ENCODE measurements at regions not wholly inside any gene's neighbourhood (a gene's known extent, or its start where the extent isn't known, plus 50 kb on each side); places are given as distances from the start of the nearest gene placed in this dataset.

- H3K36me3 ChIP-seq (replicated peaks in 1 of 2; ENCODE audit: control insufficient read depth in 1 of 2, insufficient read depth in 2 of 2, low read length in 2 of 2) = no peaks in the 10 kb centered on the region
- H3K9ac ChIP-seq (ENCODE audit: insufficient read depth, low read length, poor library complexity, severe bottlenecking) = no peak overlapping the region
- H3K27me3 ChIP-seq (ENCODE audit: control insufficient read depth in 2 of 2, insufficient read depth in 2 of 2, low read length in 2 of 2) = no peaks in the 10 kb centered on the region
- Mint-ChIP-seq H3K36me3 (no peaks in the 10 kb centered on the region), H3K27ac (no peak overlapping the region), H3K9me3 (peaks cover 4 to 28% (median 16%) of the 10 kb centered on the region in 7 donors), H3K4me3 (no peak overlapping the region), H3K27me3 (ENCODE audit: low read depth in 3 of 3) (no peaks in the 10 kb centered on the region), H3K4me1 (no peaks in the 10 kb centered on the region)
- H3K4me3 ChIP-seq (replicated peaks in 1 of 3; ENCODE audit: low read depth in 2 of 3, low read length in 3 of 3) = no peak overlapping the region
- H3K79me2 ChIP-seq (ENCODE audit: insufficient read depth, low read length) = no peaks in the 10 kb centered on the region
- peaks cover 7 to 8% of the 10 kb centered on the region in 2 donors for H3K9me3 ChIP-seq (replicated peaks in 1 of 2; ENCODE audit: control insufficient read depth in 1 of 2, insufficient read depth in 1 of 2, low read length in 2 of 2)
- intact Hi-C loops (cut with micrococcal nuclease) = no loop called here
- no peaks in the 10 kb centered on the region for H4K20me1 ChIP-seq (ENCODE audit: insufficient read depth, low read length)
- WGBS (ENCODE audit: insufficient coverage) = 80% methylated on average over 1 of the region's 2 CpGs
- no peak overlapping the region for H3K27ac ChIP-seq (ENCODE audit: low read depth in 1 of 2, low read length in 2 of 2)
- H3K4me1 ChIP-seq (ENCODE audit: control insufficient read depth in 1 of 2, insufficient read depth in 2 of 2, low read length in 2 of 2) = no peaks in the 10 kb centered on the region
- H2AFZ ChIP-seq (ENCODE audit: insufficient read depth, low read depth, low read length, poor library complexity, severe bottlenecking) = no peak overlapping the region
- no peak overlapping the region for H3K4me2 ChIP-seq (replicated peaks; ENCODE audit: extremely low read depth, low read length, poor library complexity, severe bottlenecking)
- no peak for TF ChIP-seq CTCF (IDR thresholded peaks at IDR 0.05)
- DNase-seq = no peak
Measured at GRCh38 chr6:80433673-80434025, 327.2 kb downstream of the BCKDHB start.

- intact Hi-C loops (cut with micrococcal nuclease) = no loop called here
- H4K20me1 ChIP-seq (ENCODE audit: insufficient read depth, low read length) = no peaks in the 10 kb centered on the region
- no peaks in the 10 kb centered on the region for H3K79me2 ChIP-seq (ENCODE audit: insufficient read depth, low read length)
- H3K27me3 ChIP-seq (ENCODE audit: control insufficient read depth in 2 of 2, insufficient read depth in 2 of 2, low read length in 2 of 2) = no peaks in the 10 kb centered on the region
- no peaks in the 10 kb centered on the region for H3K27me3 Mint-ChIP-seq (ENCODE audit: low read depth in 3 of 3)
- no peak for DNase-seq
- no peak overlapping the region for H3K4me2 ChIP-seq (replicated peaks; ENCODE audit: extremely low read depth, low read length, poor library complexity, severe bottlenecking)
- no peak for TF ChIP-seq CTCF (IDR thresholded peaks at IDR 0.05)
- H3K4me3 ChIP-seq (replicated peaks in 1 of 3; ENCODE audit: low read depth in 2 of 3, low read length in 3 of 3) = no peak overlapping the region
- H3K27ac ChIP-seq (ENCODE audit: low read depth in 1 of 2, low read length in 2 of 2) = no peak overlapping the region
- peaks cover 4 to 32% (median 16%) of the 10 kb centered on the region in 7 donors for H3K9me3 Mint-ChIP-seq
- H3K9ac ChIP-seq (ENCODE audit: insufficient read depth, low read length, poor library complexity, severe bottlenecking) = no peak overlapping the region
- no peaks in the 10 kb centered on the region for H3K36me3 Mint-ChIP-seq
- WGBS (ENCODE audit: insufficient coverage) = 88% methylated on average over 5 of the region's 10 CpGs
- H3K4me1 ChIP-seq (ENCODE audit: control insufficient read depth in 1 of 2, insufficient read depth in 2 of 2, low read length in 2 of 2) = no peaks in the 10 kb centered on the region
- no peaks in the 10 kb centered on the region for H3K36me3 ChIP-seq (replicated peaks in 1 of 2; ENCODE audit: control insufficient read depth in 1 of 2, insufficient read depth in 2 of 2, low read length in 2 of 2)
- no peak overlapping the region for H2AFZ ChIP-seq (ENCODE audit: insufficient read depth, low read depth, low read length, poor library complexity, severe bottlenecking)
- no peaks in the 10 kb centered on the region for H3K4me1 Mint-ChIP-seq
- no peak overlapping the region for H3K4me3 Mint-ChIP-seq
- H3K9me3 ChIP-seq (replicated peaks in 1 of 2; ENCODE audit: control insufficient read depth in 1 of 2, insufficient read depth in 1 of 2, low read length in 2 of 2) = peaks cover 7 to 8% of the 10 kb centered on the region in 2 donors
- H3K27ac Mint-ChIP-seq = peak overlapping the region in 1 of 7 donors; percentile 8
Measured at GRCh38 chr6:80433010-80433672, 326.7 kb downstream of the BCKDHB start.

Data from CD14-positive monocyte (primary cell).